ENCODE measurements at regions not wholly inside any gene's neighbourhood (a gene's known extent, or its start where the extent isn't known, plus 50 kb on each side); places are given as distances from the start of the nearest gene placed in this dataset.

DNA sequence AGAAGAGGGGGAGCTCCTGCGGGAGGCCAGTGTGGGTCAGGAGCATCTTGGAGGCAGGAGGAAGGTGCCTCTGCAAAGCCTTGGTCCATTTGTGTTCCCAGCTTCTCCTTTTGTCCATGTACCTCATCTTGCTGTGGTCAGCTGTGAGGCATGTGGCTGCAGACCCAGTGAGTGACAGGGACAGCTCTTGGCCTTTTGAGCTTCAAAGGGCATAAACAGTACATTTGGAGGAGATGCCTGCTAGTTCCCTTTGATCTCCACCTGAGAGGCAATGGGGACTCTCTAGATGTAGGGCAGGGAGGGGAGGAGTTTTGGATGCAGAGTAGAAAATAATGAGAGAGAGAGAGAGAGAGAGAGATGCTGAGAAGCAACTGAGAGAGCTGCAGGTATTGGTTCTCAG lies 270.0 kb downstream of the TLE3 start:
- TF ChIP-seq POLR2A (IDR thresholded peaks at IDR 0.05) = no peak
- TF ChIP-seq POLR2AphosphoS5 (IDR thresholded peaks at IDR 0.05) = no peak
- DNase-seq (ENCODE audit: low spot score) = no peak
- Histone ChIP-seq H3K4me3 (no peak overlapping the region), H3K4me1 (replicated peaks) (no peaks in the 10 kb centered on the region), H3K9me3 (no peaks in the 10 kb centered on the region), H3K27ac (no peak overlapping the region), H3K27me3 (replicated peaks; ENCODE audit: insufficient read depth) (no peaks in the 10 kb centered on the region), H3K36me3 (no peaks in the 10 kb centered on the region)
- WGBS = 100% methylated on average over 1 of the region's 1 CpG
- intact Hi-C loops (cut with DNase I) = no loop called here

GRCh38 chr15:69828181-69828828 lies 269.4 kb downstream of the TLE3 start:
- TF ChIP-seq CTCF (IDR thresholded peaks at IDR 0.05) (no peak), POLR2AphosphoS5 (IDR thresholded peaks at IDR 0.05) (no peak), POLR2A (IDR thresholded peaks at IDR 0.05) (no peak)
- no peak overlapping the region for H3K27ac ChIP-seq
- intact Hi-C loops (cut with DNase I) = no loop called here
- WGBS = 89% methylated on average over 9 of the region's 9 CpGs
- no peaks in the 10 kb centered on the region for H3K27me3 ChIP-seq (replicated peaks; ENCODE audit: insufficient read depth)
- no peaks in the 10 kb centered on the region for H3K9me3 ChIP-seq
- H3K36me3 ChIP-seq = no peaks in the 10 kb centered on the region
- DNase-seq (ENCODE audit: low spot score) = no peak
- no peak overlapping the region for H3K4me3 ChIP-seq
- H3K4me1 ChIP-seq (replicated peaks) = no peaks in the 10 kb centered on the region

DNA sequence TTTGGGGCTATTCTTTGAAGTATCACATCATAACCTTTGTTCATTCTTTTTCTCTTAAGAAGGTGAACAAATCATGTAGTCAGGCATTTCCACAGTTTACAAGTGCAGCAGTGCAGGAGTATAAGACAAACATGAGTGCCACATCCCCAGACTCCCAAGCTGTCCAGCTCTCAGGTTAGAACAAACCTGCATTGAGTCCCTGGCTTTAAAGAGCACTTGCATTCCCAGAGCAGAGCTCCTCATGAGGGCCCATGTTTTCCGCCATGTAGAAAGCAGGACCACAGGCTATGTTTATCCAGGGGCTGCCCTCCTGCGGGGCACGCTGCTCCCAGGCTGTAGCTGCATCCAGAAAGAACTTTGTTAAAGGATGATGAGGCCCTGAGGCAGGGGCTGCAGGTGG lies 267.7 kb downstream of the TLE3 start:
- DNase-seq (ENCODE audit: low spot score) = no peak
- Histone ChIP-seq H3K27ac (no peak overlapping the region), H3K4me3 (no peak overlapping the region), H3K9me3 (no peaks in the 10 kb centered on the region), H3K36me3 (no peaks in the 10 kb centered on the region), H3K4me1 (replicated peaks) (no peaks in the 10 kb centered on the region), H3K27me3 (replicated peaks; ENCODE audit: insufficient read depth) (no peaks in the 10 kb centered on the region)
- no peak for TF ChIP-seq CTCF (IDR thresholded peaks at IDR 0.05)
- no peak for TF ChIP-seq POLR2A (IDR thresholded peaks at IDR 0.05)
- TF ChIP-seq POLR2AphosphoS5 (IDR thresholded peaks at IDR 0.05) = no peak
- 97% methylated on average over 3 of the region's 3 CpGs for WGBS
- intact Hi-C loops (cut with DNase I) = no loop called here

DNA sequence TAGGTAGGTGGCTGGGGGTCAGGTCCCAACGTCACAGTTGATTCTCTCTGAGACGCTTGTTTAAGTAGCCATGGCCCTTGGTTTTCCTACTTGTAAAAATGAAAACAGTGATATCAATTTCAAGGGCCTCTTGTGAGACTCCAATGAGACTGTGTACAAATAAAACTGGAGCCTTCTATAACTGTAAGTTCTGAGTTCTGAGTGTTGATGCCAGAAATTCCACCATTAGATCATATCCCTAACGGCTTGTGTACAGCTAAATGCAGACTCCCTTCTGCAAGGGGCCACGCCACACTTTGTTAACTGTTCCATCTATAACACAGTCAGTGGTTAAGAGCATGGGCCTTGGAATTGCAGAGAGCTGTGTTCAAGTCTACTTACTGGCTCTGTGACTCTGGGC lies 267.3 kb downstream of the TLE3 start:
- intact Hi-C loops (cut with DNase I) = no loop called here
- H3K9me3 ChIP-seq = no peaks in the 10 kb centered on the region
- no peaks in the 10 kb centered on the region for H3K4me1 ChIP-seq (replicated peaks)
- no peak overlapping the region for H3K4me3 ChIP-seq
- 70% methylated on average over 4 of the region's 4 CpGs for WGBS
- H3K27me3 ChIP-seq (replicated peaks; ENCODE audit: insufficient read depth) = no peaks in the 10 kb centered on the region
- TF ChIP-seq CTCF (IDR thresholded peaks at IDR 0.05) (no peak), POLR2A (IDR thresholded peaks at IDR 0.05) (no peak), POLR2AphosphoS5 (IDR thresholded peaks at IDR 0.05) (no peak)
- H3K36me3 ChIP-seq = no peaks in the 10 kb centered on the region
- DNase-seq (ENCODE audit: low spot score) = no peak
- no peak overlapping the region for H3K27ac ChIP-seq

DNA sequence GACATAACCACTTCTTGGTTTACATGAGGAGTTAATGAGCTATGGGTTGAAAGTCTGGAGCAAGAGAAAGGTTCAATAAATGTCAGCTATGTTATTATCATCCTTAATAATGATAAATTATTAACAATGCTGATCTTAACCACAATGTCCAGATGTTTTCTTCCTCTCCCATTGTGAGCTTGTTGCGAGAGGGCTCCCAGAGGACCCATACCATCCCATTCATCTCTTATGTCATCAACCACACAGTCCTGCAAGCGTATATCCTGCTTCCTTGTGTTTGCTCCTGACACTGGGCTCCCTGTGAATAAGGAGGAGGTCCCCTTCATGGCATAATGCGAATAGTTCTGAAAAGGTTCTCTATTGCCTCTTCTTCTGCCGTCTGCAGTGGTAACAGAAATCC lies 266.8 kb downstream of the TLE3 start:
- intact Hi-C loops (cut with DNase I) = no loop called here
- 92% methylated on average over 4 of the region's 4 CpGs for WGBS

More for the DNA sequence above, 266.8 kb downstream of the TLE3 start:
- no peak overlapping the region for H3K27ac ChIP-seq
- no peaks in the 10 kb centered on the region for H3K4me1 ChIP-seq (replicated peaks)
- H3K9me3 ChIP-seq = no peaks in the 10 kb centered on the region
- TF ChIP-seq POLR2AphosphoS5 (IDR thresholded peaks at IDR 0.05) (no peak), CTCF (IDR thresholded peaks at IDR 0.05) (no peak), POLR2A (IDR thresholded peaks at IDR 0.05) (no peak)
- no peak for DNase-seq (ENCODE audit: low spot score)
- H3K27me3 ChIP-seq (replicated peaks; ENCODE audit: insufficient read depth) = no peaks in the 10 kb centered on the region
- H3K4me3 ChIP-seq = no peak overlapping the region
- no peaks in the 10 kb centered on the region for H3K36me3 ChIP-seq

Data from prostate gland (tissue), 2 donors.